ENCODE measurements at regions not wholly inside any gene's neighbourhood (a gene's known extent, or its start where the extent isn't known, plus 50 kb on each side); places are given as distances from the start of the nearest gene placed in this dataset.

- H3K36me3 ChIP-seq (ENCODE audit: control insufficient read depth in 1 of 2, insufficient read depth in 2 of 2, low read length in 2 of 2), result no peaks in the 10 kb centered on the region
- no peak overlapping the region for H3K4me2 ChIP-seq (ENCODE audit: low read length)
- no peak overlapping the region for H3K27ac ChIP-seq (ENCODE audit: low read depth, low read length)
- no peaks in the 10 kb centered on the region for H3K27me3 ChIP-seq (ENCODE audit: insufficient read depth, low read length)
- no peak overlapping the region for H2AFZ ChIP-seq (ENCODE audit: low read depth, low read length, poor library complexity, severe bottlenecking)
- BruUV-seq (replicated peaks), result no TSS peak
- no peaks in the 10 kb centered on the region for H3K4me1 ChIP-seq (ENCODE audit: control insufficient read depth in 1 of 2, insufficient read depth in 2 of 2, low read length in 2 of 2)
- H3K9me2 ChIP-seq (ENCODE audit: insufficient read depth), result no peaks in the 10 kb centered on the region
- no peaks in the 10 kb centered on the region; a peak in 1 of 4 replicates for H3K9me3 ChIP-seq (ENCODE audit: control insufficient read depth in 1 of 2, insufficient read depth in 1 of 2, low read depth in 1 of 2, low read length in 2 of 2)
- no peak for DNase-seq (ENCODE audit: low read depth, low spot score)
- ChIA-PET POLR2A (no interaction called here), CTCF (no interaction called here), RAD21 (ENCODE audit: low non-redundant PET in 1 of 2, low total read pairs in 2 of 2, uncharacterized antibody in 2 of 2, unreplicated experiment in 2 of 2) (no interaction called here)
- ATAC-seq, result no peak
- TF ChIP-seq CBX3 (IDR thresholded peaks at IDR 0.05; ENCODE audit: low read depth) (no peak), REST (IDR thresholded peaks at IDR 0.05; ENCODE audit: low read depth) (no peak), SIN3A (IDR thresholded peaks at IDR 0.05; ENCODE audit: low read depth) (no peak), RAD21 (IDR thresholded peaks at IDR 0.05; ENCODE audit: low read depth) (no peak), EZH2 (IDR thresholded peaks at IDR 0.05) (no peak), SP1 (IDR thresholded peaks at IDR 0.05; ENCODE audit: low read depth) (no peak), ZNF274 (IDR thresholded peaks at IDR 0.05; ENCODE audit: low read depth, low read length) (no peak), ZFX (IDR thresholded peaks at IDR 0.05) (no peak), CEBPB (IDR thresholded peaks at IDR 0.05; ENCODE audit: low read depth) (no peak), FOSL1 (IDR thresholded peaks at IDR 0.05; ENCODE audit: low read depth) (no peak), ELF1 (IDR thresholded peaks at IDR 0.05; ENCODE audit: borderline replicate concordance, low read depth) (no peak)
- TF ChIP-seq, protein P1, sequence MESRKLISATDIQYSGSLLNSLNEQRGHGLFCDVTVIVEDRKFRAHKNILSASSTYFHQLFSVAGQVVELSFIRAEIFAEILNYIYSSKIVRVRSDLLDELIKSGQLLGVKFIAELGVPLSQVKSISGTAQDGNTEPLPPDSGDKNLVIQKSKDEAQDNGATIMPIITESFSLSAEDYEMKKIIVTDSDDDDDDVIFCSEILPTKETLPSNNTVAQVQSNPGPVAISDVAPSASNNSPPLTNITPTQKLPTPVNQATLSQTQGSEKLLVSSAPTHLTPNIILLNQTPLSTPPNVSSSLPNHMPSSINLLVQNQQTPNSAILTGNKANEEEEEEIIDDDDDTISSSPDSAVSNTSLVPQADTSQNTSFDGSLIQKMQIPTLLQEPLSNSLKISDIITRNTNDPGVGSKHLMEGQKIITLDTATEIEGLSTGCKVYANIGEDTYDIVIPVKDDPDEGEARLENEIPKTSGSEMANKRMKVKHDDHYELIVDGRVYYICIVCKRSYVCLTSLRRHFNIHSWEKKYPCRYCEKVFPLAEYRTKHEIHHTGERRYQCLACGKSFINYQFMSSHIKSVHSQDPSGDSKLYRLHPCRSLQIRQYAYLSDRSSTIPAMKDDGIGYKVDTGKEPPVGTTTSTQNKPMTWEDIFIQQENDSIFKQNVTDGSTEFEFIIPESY (IDR thresholded peaks at IDR 0.05; ENCODE audit: extremely low read depth, insufficient replicate concordance, low read length), result no peak
- no peak overlapping the region for H3K4me3 ChIP-seq (replicated peaks in 1 of 2; ENCODE audit: low read depth in 1 of 2, low read length in 2 of 2)
- intact Hi-C loops (cut with micrococcal nuclease), result no loop called here
- H3K79me2 ChIP-seq (ENCODE audit: insufficient read depth, low read length), result no peaks in the 10 kb centered on the region
- H3K9ac ChIP-seq (ENCODE audit: low read length), result no peak overlapping the region
- no peaks in the 10 kb centered on the region for H4K20me1 ChIP-seq (ENCODE audit: insufficient read depth)
Observed at GRCh38 chr16:10296956-10297340, 88.9 kb upstream of the ATF7IP2 start.
